ENCODE measurements at regions not wholly inside any gene's neighbourhood (a gene's known extent, or its start where the extent isn't known, plus 50 kb on each side); places are given as distances from the start of the nearest gene placed in this dataset.

DNA sequence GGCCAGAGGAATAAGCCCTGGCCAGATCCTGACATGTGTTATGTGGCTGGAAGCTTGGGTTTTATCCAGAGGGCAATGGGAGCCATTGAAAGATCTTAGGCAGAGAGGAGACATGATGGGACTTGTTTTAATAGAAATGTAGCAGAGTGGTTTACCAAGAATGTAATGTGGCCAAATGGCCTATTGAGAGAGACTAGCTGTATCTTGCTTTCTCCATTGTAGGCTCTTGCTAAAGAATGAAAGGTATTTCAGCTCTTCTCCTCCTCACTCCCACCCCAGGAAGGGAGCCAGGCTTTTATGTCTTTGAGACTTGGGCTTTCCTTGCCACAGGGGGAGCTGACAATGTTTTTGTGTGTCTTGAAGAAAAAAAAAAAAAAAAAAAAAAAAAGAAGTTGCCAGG, 82.3 kb downstream of the TRIM29 start:
- no peak overlapping the region for H3K4me3 ChIP-seq (ENCODE audit: low read depth, low read length, poor library complexity, severe bottlenecking)
- H3K9me3 ChIP-seq (ENCODE audit: low read length) = no peaks in the 10 kb centered on the region
- H3K9ac ChIP-seq (ENCODE audit: low read length) = no peak overlapping the region
- TF ChIP-seq EZH2 (IDR thresholded peaks at IDR 0.05; ENCODE audit: borderline replicate concordance, low read length) = no peak
- TF ChIP-seq, protein P1, sequence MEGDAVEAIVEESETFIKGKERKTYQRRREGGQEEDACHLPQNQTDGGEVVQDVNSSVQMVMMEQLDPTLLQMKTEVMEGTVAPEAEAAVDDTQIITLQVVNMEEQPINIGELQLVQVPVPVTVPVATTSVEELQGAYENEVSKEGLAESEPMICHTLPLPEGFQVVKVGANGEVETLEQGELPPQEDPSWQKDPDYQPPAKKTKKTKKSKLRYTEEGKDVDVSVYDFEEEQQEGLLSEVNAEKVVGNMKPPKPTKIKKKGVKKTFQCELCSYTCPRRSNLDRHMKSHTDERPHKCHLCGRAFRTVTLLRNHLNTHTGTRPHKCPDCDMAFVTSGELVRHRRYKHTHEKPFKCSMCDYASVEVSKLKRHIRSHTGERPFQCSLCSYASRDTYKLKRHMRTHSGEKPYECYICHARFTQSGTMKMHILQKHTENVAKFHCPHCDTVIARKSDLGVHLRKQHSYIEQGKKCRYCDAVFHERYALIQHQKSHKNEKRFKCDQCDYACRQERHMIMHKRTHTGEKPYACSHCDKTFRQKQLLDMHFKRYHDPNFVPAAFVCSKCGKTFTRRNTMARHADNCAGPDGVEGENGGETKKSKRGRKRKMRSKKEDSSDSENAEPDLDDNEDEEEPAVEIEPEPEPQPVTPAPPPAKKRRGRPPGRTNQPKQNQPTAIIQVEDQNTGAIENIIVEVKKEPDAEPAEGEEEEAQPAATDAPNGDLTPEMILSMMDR (IDR thresholded peaks at IDR 0.05; ENCODE audit: low read length) = no peak
- H3K4me2 ChIP-seq (ENCODE audit: low read length) = no peak overlapping the region
- H3K4me1 ChIP-seq (ENCODE audit: insufficient read depth, low read length, severe bottlenecking) = no peaks in the 10 kb centered on the region
- no peaks in the 10 kb centered on the region for H3K9me2 ChIP-seq (ENCODE audit: low read depth, low read length)
- no peaks in the 10 kb centered on the region for H3F3A ChIP-seq (ENCODE audit: insufficient read depth, low read length)
- H2AFZ ChIP-seq (ENCODE audit: low read length) = no peak overlapping the region
- no peaks in the 10 kb centered on the region for H3K27me3 ChIP-seq (ENCODE audit: insufficient read depth, low read length)
- no peaks in the 10 kb centered on the region for H4K20me1 ChIP-seq (ENCODE audit: insufficient read depth, low read length)
- H3K79me2 ChIP-seq (ENCODE audit: insufficient read depth, low read length) = no peaks in the 10 kb centered on the region
- no peaks in the 10 kb centered on the region for H3K36me3 ChIP-seq (ENCODE audit: insufficient read depth, low read length)
- no peak overlapping the region for H3K27ac ChIP-seq (ENCODE audit: low read depth, low read length, poor library complexity, severe bottlenecking)

DNA sequence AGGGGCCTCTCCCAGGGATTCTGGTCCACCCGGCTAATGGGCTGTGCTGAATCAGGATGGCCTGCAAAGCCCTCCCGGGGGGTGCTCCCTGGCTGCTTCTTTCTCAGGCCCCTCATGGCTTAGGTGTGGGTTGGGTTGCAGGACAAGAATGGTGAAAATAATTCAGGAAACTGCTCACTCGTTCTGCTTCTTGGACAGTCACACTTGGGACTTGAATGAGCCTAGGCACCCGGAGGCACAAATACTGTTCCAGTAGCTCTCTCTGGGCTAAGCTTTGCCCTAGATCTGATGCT, 83.2 kb downstream of the TRIM29 start:
- no peaks in the 10 kb centered on the region for H3K4me1 ChIP-seq (ENCODE audit: insufficient read depth, low read length, severe bottlenecking)
- H3K9me3 ChIP-seq (ENCODE audit: low read length) = no peaks in the 10 kb centered on the region
- H3K27me3 ChIP-seq (ENCODE audit: insufficient read depth, low read length) = no peaks in the 10 kb centered on the region
- TF ChIP-seq EZH2 (IDR thresholded peaks at IDR 0.05; ENCODE audit: borderline replicate concordance, low read length) = no peak
- TF ChIP-seq, protein P1 (IDR thresholded peaks at IDR 0.05; ENCODE audit: low read length) = no peak
- H3K4me3 ChIP-seq (ENCODE audit: low read depth, low read length, poor library complexity, severe bottlenecking) = no peak overlapping the region
- H3K9ac ChIP-seq (ENCODE audit: low read length) = no peak overlapping the region
- no peak overlapping the region for H2AFZ ChIP-seq (ENCODE audit: low read length)
- no peaks in the 10 kb centered on the region for H4K20me1 ChIP-seq (ENCODE audit: insufficient read depth, low read length)
- H3K9me2 ChIP-seq (ENCODE audit: low read depth, low read length) = no peaks in the 10 kb centered on the region
- H3K4me2 ChIP-seq (ENCODE audit: low read length) = no peak overlapping the region
- H3F3A ChIP-seq (ENCODE audit: insufficient read depth, low read length) = no peaks in the 10 kb centered on the region
- H3K79me2 ChIP-seq (ENCODE audit: insufficient read depth, low read length) = no peaks in the 10 kb centered on the region
- H3K36me3 ChIP-seq (ENCODE audit: insufficient read depth, low read length) = no peaks in the 10 kb centered on the region
- H3K27ac ChIP-seq (ENCODE audit: low read depth, low read length, poor library complexity, severe bottlenecking) = no peak overlapping the region

DNA sequence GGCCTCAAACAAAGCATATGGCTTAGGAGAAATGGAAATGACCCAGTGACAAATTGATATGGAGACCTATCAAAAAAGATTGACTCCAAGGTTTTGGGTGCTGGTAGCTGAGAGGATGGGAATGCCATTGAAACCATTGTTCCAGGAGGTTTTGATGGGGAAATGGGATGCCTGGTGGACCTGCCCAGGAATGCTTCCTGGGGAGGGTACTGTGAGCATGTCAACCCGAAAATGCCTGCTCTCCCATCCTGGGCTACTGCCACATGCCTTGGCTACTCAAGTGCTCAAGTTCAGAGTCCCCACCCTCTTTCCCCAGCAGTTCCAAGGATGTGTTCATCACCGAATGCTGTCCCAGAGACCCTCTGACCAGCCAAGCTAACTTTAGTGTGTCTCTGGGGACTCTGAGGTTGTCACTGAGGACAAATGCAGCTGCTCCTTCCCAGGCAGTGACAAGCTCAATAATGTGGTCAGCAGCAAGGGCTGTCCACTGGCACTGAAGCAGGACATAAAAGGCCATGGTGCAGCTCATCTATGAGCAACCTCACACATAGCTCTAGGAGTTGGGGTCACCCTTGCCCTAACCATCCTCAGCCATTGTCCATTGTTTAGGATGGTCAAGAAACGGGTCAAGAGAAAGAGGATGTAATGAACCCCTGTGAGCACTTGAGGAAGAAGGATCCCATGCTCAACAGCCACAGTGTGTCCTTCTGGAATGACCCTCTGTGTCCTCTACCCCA, 83.7 kb downstream of the TRIM29 start:
- no peak overlapping the region for H3K4me2 ChIP-seq (ENCODE audit: low read length)
- H3K9me2 ChIP-seq (ENCODE audit: low read depth, low read length) = no peaks in the 10 kb centered on the region
- no peaks in the 10 kb centered on the region for H3K36me3 ChIP-seq (ENCODE audit: insufficient read depth, low read length)
- no peaks in the 10 kb centered on the region for H3K27me3 ChIP-seq (ENCODE audit: insufficient read depth, low read length)
- H3K27ac ChIP-seq (ENCODE audit: low read depth, low read length, poor library complexity, severe bottlenecking) = no peak overlapping the region
- no peak overlapping the region for H3K4me3 ChIP-seq (ENCODE audit: low read depth, low read length, poor library complexity, severe bottlenecking)
- no peak overlapping the region for H3K9ac ChIP-seq (ENCODE audit: low read length)
- H2AFZ ChIP-seq (ENCODE audit: low read length) = no peak overlapping the region
- no peaks in the 10 kb centered on the region for H4K20me1 ChIP-seq (ENCODE audit: insufficient read depth, low read length)
- H3F3A ChIP-seq (ENCODE audit: insufficient read depth, low read length) = no peaks in the 10 kb centered on the region
- H3K4me1 ChIP-seq (ENCODE audit: insufficient read depth, low read length, severe bottlenecking) = no peaks in the 10 kb centered on the region
- TF ChIP-seq, protein P1 (IDR thresholded peaks at IDR 0.05; ENCODE audit: low read length) = no peak
- TF ChIP-seq EZH2 (IDR thresholded peaks at IDR 0.05; ENCODE audit: borderline replicate concordance, low read length) = no peak
- H3K79me2 ChIP-seq (ENCODE audit: insufficient read depth, low read length) = no peaks in the 10 kb centered on the region
- no peaks in the 10 kb centered on the region for H3K9me3 ChIP-seq (ENCODE audit: low read length)

Measured in OCI-LY1 (cell line).